ENCODE measurements at regions not wholly inside any gene's neighbourhood (a gene's known extent, or its start where the extent isn't known, plus 50 kb on each side); places are given as distances from the start of the nearest gene placed in this dataset.

- TF ChIP-seq CTCF (conservative IDR thresholded peaks at IDR 0.05) (no peak), EZH2 (IDR thresholded peaks at IDR 0.05; ENCODE audit: low read depth) (no peak)
Observed at GRCh38 chr3:59186725-59187124, 136.9 kb upstream of the CFAP20DC start.

All from PC-9 (cell line).